ENCODE measurements at regions not wholly inside any gene's neighbourhood (a gene's known extent, or its start where the extent isn't known, plus 50 kb on each side); places are given as distances from the start of the nearest gene placed in this dataset.
"Not testable (repeated sequence)": the region's sequence is repeated elsewhere in the genome, so short reads cannot be mapped to it uniquely, and the experiment has no call there.

DNA sequence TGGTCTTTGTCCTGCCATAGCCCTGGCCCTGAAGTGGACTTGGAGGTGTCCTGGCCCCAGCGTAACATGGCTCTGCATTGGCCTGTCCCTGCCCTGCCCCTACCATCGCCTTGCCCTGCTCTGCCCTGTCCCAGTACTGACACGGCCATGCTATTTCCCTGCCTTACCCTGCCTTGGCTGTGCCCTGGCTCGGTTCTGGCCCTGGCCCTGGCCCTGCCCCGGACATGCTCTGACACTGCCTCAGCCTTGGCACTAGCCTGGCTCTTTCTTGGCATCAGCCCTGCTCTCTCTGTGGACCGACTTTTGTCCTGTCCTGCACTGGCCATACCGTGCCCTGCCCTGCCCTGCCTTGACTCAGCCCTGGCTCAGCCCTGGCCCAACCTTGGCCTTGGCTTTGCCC is 2889.0 kb upstream of the TEKT4 start:
- H3K27ac ChIP-seq (ENCODE audit: low read depth, low read length); H2BK12ac ChIP-seq (ENCODE audit: low read depth, low read length); H2BK20ac ChIP-seq (ENCODE audit: low read length); H4K20me1 ChIP-seq (replicated peaks in 1 of 2; ENCODE audit: control insufficient read depth in 1 of 2, insufficient read depth in 2 of 2, low read length in 2 of 2); H2BK120ac ChIP-seq (replicated peaks; ENCODE audit: low read depth, low read length); H2AFZ ChIP-seq (ENCODE audit: low read length); H3K4me2 ChIP-seq (ENCODE audit: insufficient read depth in 1 of 2, low read depth in 2 of 2, low read length in 2 of 2); H3K56ac ChIP-seq (replicated peaks; ENCODE audit: insufficient read length, low read depth, low read length); H2BK5ac ChIP-seq (ENCODE audit: low read depth, low read length); CTCF ChIA-PET (ENCODE audit: partially characterized antibody); H3K27me3 ChIP-seq (replicated peaks in 1 of 4; ENCODE audit: control insufficient read depth in 3 of 4, extremely low read depth in 1 of 4, insufficient read depth in 3 of 4, low read length in 3 of 4); H3K4ac ChIP-seq (replicated peaks; ENCODE audit: insufficient read length, low read depth, low read length); H4K5ac ChIP-seq (ENCODE audit: insufficient read length, low read depth, low read length); FAIRE-seq; POLR2A ChIA-PET (ENCODE audit: partially characterized antibody); H3K23me2 ChIP-seq (ENCODE audit: low read depth, low read length); H3K23ac ChIP-seq (ENCODE audit: insufficient read length); H4K8ac ChIP-seq (ENCODE audit: extremely low read depth, insufficient read depth, low read length); H3K14ac ChIP-seq (ENCODE audit: insufficient read length); H3K79me1 ChIP-seq (ENCODE audit: low read depth, low read length); H3K9ac ChIP-seq (replicated peaks in 1 of 4; ENCODE audit: extremely low read depth in 1 of 4, low read depth in 3 of 4, low read length in 3 of 4); H3K18ac ChIP-seq (ENCODE audit: extremely low read depth, low read length); H3K4me3 ChIP-seq (ENCODE audit: extremely low read depth in 1 of 4, insufficient read depth in 2 of 4, low read depth in 3 of 4, low read length in 4 of 4); DNase-seq (ENCODE audit: low read depth in 1 of 2, low spot score in 2 of 2); H4K91ac ChIP-seq (replicated peaks; ENCODE audit: insufficient read length, low read length); H3K4me1 ChIP-seq (replicated peaks in 1 of 4; ENCODE audit: control insufficient read depth in 3 of 4, insufficient read depth in 4 of 4, low read length in 3 of 4); H3K79me2 ChIP-seq (ENCODE audit: control insufficient read depth in 1 of 2, insufficient read depth in 2 of 2, low read length in 2 of 2); H2BK15ac ChIP-seq (ENCODE audit: low read length); H3K36me3 ChIP-seq (ENCODE audit: control insufficient read depth in 2 of 4, insufficient read depth in 4 of 4, low read length in 3 of 4); H2AK5ac ChIP-seq (ENCODE audit: low read depth, low read length): not testable (repeated sequence)
- peaks cover 24 to 68% of the 10 kb centered on the region in 2 experiments; a peak in 3 of 4 replicates for H3K9me3 ChIP-seq (ENCODE audit: insufficient read depth in 2 of 2, low read depth in 1 of 2, low read length in 1 of 2)
- 80% methylated on average over 7 of the region's 7 CpGs; no CpG with 5 or more reads in 1 of the 2 experiments for WGBS, 2 experiments (ENCODE audit: extremely low coverage in 1 of 2, insufficient coverage in 1 of 2, insufficient read length in 1 of 2, insufficient replicate concordance in 2 of 2, low coverage in 1 of 2, low lambda C conversion rate in 2 of 2, missing lambda C conversion rate in 1 of 2)

- H2BK5ac ChIP-seq (ENCODE audit: low read depth, low read length); H3K23me2 ChIP-seq (ENCODE audit: low read depth, low read length); H3K36me3 ChIP-seq (ENCODE audit: control insufficient read depth in 2 of 4, insufficient read depth in 4 of 4, low read length in 3 of 4); H3K79me2 ChIP-seq (ENCODE audit: control insufficient read depth in 1 of 2, insufficient read depth in 2 of 2, low read length in 2 of 2); H3K27me3 ChIP-seq (replicated peaks in 1 of 4; ENCODE audit: control insufficient read depth in 3 of 4, extremely low read depth in 1 of 4, insufficient read depth in 3 of 4, low read length in 3 of 4); H3K4me3 ChIP-seq (ENCODE audit: extremely low read depth in 1 of 4, insufficient read depth in 2 of 4, low read depth in 3 of 4, low read length in 4 of 4); H3K4ac ChIP-seq (replicated peaks; ENCODE audit: insufficient read length, low read depth, low read length); FAIRE-seq; H2BK120ac ChIP-seq (replicated peaks; ENCODE audit: low read depth, low read length); H4K5ac ChIP-seq (ENCODE audit: insufficient read length, low read depth, low read length); H3K27ac ChIP-seq (ENCODE audit: low read depth, low read length); H3K9ac ChIP-seq (replicated peaks in 1 of 4; ENCODE audit: extremely low read depth in 1 of 4, low read depth in 3 of 4, low read length in 3 of 4); CTCF ChIA-PET (ENCODE audit: partially characterized antibody); H3K23ac ChIP-seq (ENCODE audit: insufficient read length); H3K79me1 ChIP-seq (ENCODE audit: low read depth, low read length); H4K20me1 ChIP-seq (replicated peaks in 1 of 2; ENCODE audit: control insufficient read depth in 1 of 2, insufficient read depth in 2 of 2, low read length in 2 of 2); H2BK12ac ChIP-seq (ENCODE audit: low read depth, low read length); H4K91ac ChIP-seq (replicated peaks; ENCODE audit: insufficient read length, low read length); H3K4me2 ChIP-seq (ENCODE audit: insufficient read depth in 1 of 2, low read depth in 2 of 2, low read length in 2 of 2); H2AK5ac ChIP-seq (ENCODE audit: low read depth, low read length); H3K4me1 ChIP-seq (replicated peaks in 1 of 4; ENCODE audit: control insufficient read depth in 3 of 4, insufficient read depth in 4 of 4, low read length in 3 of 4); H3K14ac ChIP-seq (ENCODE audit: insufficient read length); H2AFZ ChIP-seq (ENCODE audit: low read length); H3K18ac ChIP-seq (ENCODE audit: extremely low read depth, low read length); POLR2A ChIA-PET (ENCODE audit: partially characterized antibody); H2BK15ac ChIP-seq (ENCODE audit: low read length); DNase-seq (ENCODE audit: low read depth in 1 of 2, low spot score in 2 of 2); H4K8ac ChIP-seq (ENCODE audit: extremely low read depth, insufficient read depth, low read length); H2BK20ac ChIP-seq (ENCODE audit: low read length); H3K56ac ChIP-seq (replicated peaks; ENCODE audit: insufficient read length, low read depth, low read length): not testable (repeated sequence)
- peaks cover 24 to 68% of the 10 kb centered on the region in 2 experiments; a peak in 3 of 4 replicates for H3K9me3 ChIP-seq (ENCODE audit: insufficient read depth in 2 of 2, low read depth in 1 of 2, low read length in 1 of 2)
- WGBS, 2 experiments (ENCODE audit: extremely low coverage in 1 of 2, insufficient coverage in 1 of 2, insufficient read length in 1 of 2, insufficient replicate concordance in 2 of 2, low coverage in 1 of 2, low lambda C conversion rate in 2 of 2, missing lambda C conversion rate in 1 of 2), result no CpG with 5 or more reads among the region's 3 CpGs
These were observed 2888.0 kb upstream of the TEKT4 start for GRCh38 chr2:91983257-91983656.
